T-cell (primary cell): ENCODE measurements at regions not wholly inside any gene's neighbourhood (a gene's known extent, or its start where the extent isn't known, plus 50 kb on each side); places are given as distances from the start of the nearest gene placed in this dataset.

Source experiments
- ATAC-seq, 4 experiments: fragments of 200-7000 bp in 3 of 4; fragments of 150-1000 bp in 1 of 4; cut with Tn5 transposase; replicated peaks in 1 of 4; 1 replicate in 3 of 4; 2 replicates in 1 of 4; pipeline ENCODE4 v1.10.0; 2021; ENCODE audit warnings: moderate library complexity in 3 of 4, mild to moderate bottlenecking in 2 of 4, moderate number of reproducible peaks in 1 of 4
- CTCF ChIA-PET, 2 donors: fragments of 300-600 bp; sonication (Branson Sonifier 250); formaldehyde crosslinking; loops; one replicate each; lab custom pipeline; 2022; ENCODE audit warnings: antibody characterized with exemption in 2 of 2; lab: Charles Lee
- POLR2A ChIA-PET, 2 donors: fragments of 300-600 bp; sonication (Branson Sonifier 250); formaldehyde crosslinking; loops; one replicate each; lab custom pipeline; 2022; ENCODE audit warnings: antibody characterized with exemption in 2 of 2; lab: Charles Lee
- DNase-seq, 35 experiments: peaks; one replicate each; pipeline versions ENCODE4 v3.0.0 to v3.0.0-alpha.2; 2013 to 2023
- H3K27ac ChIP-seq: one replicate; pipeline ENCODE4 v1.5.1; 2013; ENCODE audit warnings: low read length
- H3K27me3 ChIP-seq, 2 experiments: replicated peaks in 1 of 2; 1 replicate in 1 of 2; 2 replicates in 1 of 2; pipeline versions ENCODE4 v1.6.1 to v1.7.0; 2013; ENCODE audit warnings: low read length in 1 of 2, mixed read lengths in 1 of 2; ENCODE audit not compliant: control insufficient read depth in 2 of 2, insufficient read depth in 2 of 2; ENCODE audit errors: extremely low read depth in 1 of 2
- H3K36me3 ChIP-seq, 2 donors: 1 replicate in 1 of 2; 2 replicates in 1 of 2; pipeline versions ENCODE4 v1.6.1 to v1.7.0; 2013; ENCODE audit warnings: low read length in 1 of 2; ENCODE audit not compliant: control insufficient read depth in 2 of 2, insufficient read depth in 1 of 2; ENCODE audit errors: extremely low read depth in 1 of 2
- H3K4me1 ChIP-seq, 2 experiments: 1 replicate in 1 of 2; 2 replicates in 1 of 2; pipeline versions ENCODE4 v1.6.1 to v1.7.0; 2013; ENCODE audit warnings: low read length in 2 of 2, mixed read lengths in 1 of 2; ENCODE audit not compliant: insufficient read depth in 2 of 2, control insufficient read depth in 1 of 2; ENCODE audit errors: extremely low read depth in 1 of 2
- H3K4me3 ChIP-seq, 2 donors: 1 replicate in 1 of 2; 2 replicates in 1 of 2; pipeline versions ENCODE4 v1.5.1 to v1.7.0; 2013; ENCODE audit warnings: mild to moderate bottlenecking in 2 of 2, low read length in 1 of 2, moderate library complexity in 1 of 2; ENCODE audit not compliant: control insufficient read depth in 1 of 2; ENCODE audit errors: extremely low read depth in 1 of 2
- H3K9me3 ChIP-seq: 2 replicates; pipeline ENCODE4 v1.7.0; 2013
- H3K27ac Mint-ChIP-seq, 2 donors: one replicate each; pipeline ENCODE4 v1.8.0; 2020 to 2021; ENCODE audit warnings: mild to moderate bottlenecking in 2 of 2, mixed read lengths in 2 of 2
- H3K27me3 Mint-ChIP-seq, 2 donors: one replicate each; pipeline ENCODE4 v1.8.0; 2021 to 2022; ENCODE audit warnings: mixed read lengths in 2 of 2
- H3K36me3 Mint-ChIP-seq: one replicate; pipeline ENCODE4 v1.8.0; 2021; ENCODE audit warnings: mixed read lengths
- H3K4me1 Mint-ChIP-seq, 3 donors: one replicate each; pipeline ENCODE4 v1.8.0; 2020 to 2022; ENCODE audit warnings: mixed read lengths in 3 of 3, mild to moderate bottlenecking in 1 of 3
- H3K4me3 Mint-ChIP-seq, 3 donors: one replicate each; pipeline ENCODE4 v1.8.0; 2020 to 2022; ENCODE audit warnings: mild to moderate bottlenecking in 3 of 3, mixed read lengths in 3 of 3, moderate library complexity in 3 of 3
- H3K9me3 Mint-ChIP-seq, 3 donors: one replicate each; pipeline ENCODE4 v1.8.0; 2020 to 2022; ENCODE audit warnings: mixed read lengths in 3 of 3
- WGBS: methylation state at CpG from one replicate; pipeline ENCODE4 v1.1.5; 2013; ENCODE audit warnings: missing lambda C conversion rate; ENCODE audit not compliant: insufficient coverage; 5-methylcytosine and 5-hydroxymethylcytosine counted together

- Mint-ChIP-seq H3K27me3 (no peaks in the 10 kb centered on the region), H3K4me1 (no peaks in the 10 kb centered on the region), H3K36me3 (no peaks in the 10 kb centered on the region), H3K4me3 (no peak overlapping the region), H3K9me3 (peaks cover 0 to 3% (median 3%) of the 10 kb centered on the region in 3 donors), H3K27ac (no peak overlapping the region)
- H3K9me3 ChIP-seq = no peaks in the 10 kb centered on the region
- no peaks in the 10 kb centered on the region for H3K36me3 ChIP-seq
- no peak for DNase-seq
- CTCF ChIA-PET = no interaction called here
- H3K27me3 ChIP-seq = no peaks in the 10 kb centered on the region
- no peak overlapping the region for H3K27ac ChIP-seq
- no peaks in the 10 kb centered on the region for H3K4me1 ChIP-seq
- H3K4me3 ChIP-seq = no peak overlapping the region
- POLR2A ChIA-PET = no interaction called here
- no CpG with 5 or more reads among the region's 3 CpGs for WGBS
- ATAC-seq = no peak
Observed at GRCh38 chr6:104183816-104184435, 675.8 kb downstream of the HACE1 start.

GRCh38 chr6:104182811-104183210 lies 676.9 kb downstream of the HACE1 start:
- no peak for ATAC-seq
- CTCF ChIA-PET = no interaction called here

GRCh38 chr6:104173668-104174067 lies 686.1 kb downstream of the HACE1 start:
- Mint-ChIP-seq H3K4me3 (no peak overlapping the region), H3K27me3 (no peaks in the 10 kb centered on the region), H3K4me1 (no peaks in the 10 kb centered on the region), H3K9me3 (no peaks in the 10 kb centered on the region), H3K27ac (no peak overlapping the region), H3K36me3 (no peaks in the 10 kb centered on the region)
- CTCF ChIA-PET = no interaction called here
- Histone ChIP-seq H3K27me3 (no peaks in the 10 kb centered on the region), H3K4me1 (no peaks in the 10 kb centered on the region), H3K4me3 (no peak overlapping the region), H3K9me3 (no peaks in the 10 kb centered on the region), H3K36me3 (no peaks in the 10 kb centered on the region), H3K27ac (no peak overlapping the region)
- no peak for DNase-seq
- WGBS = no CpG with 5 or more reads among the region's 1 CpG
- POLR2A ChIA-PET = no interaction called here
- no peak for ATAC-seq

More at GRCh38 chr6:104182811-104183210, 676.9 kb downstream of the HACE1 start:
- Mint-ChIP-seq H3K27ac (no peak overlapping the region), H3K4me3 (no peak overlapping the region), H3K27me3 (no peaks in the 10 kb centered on the region), H3K36me3 (no peaks in the 10 kb centered on the region), H3K4me1 (no peaks in the 10 kb centered on the region), H3K9me3 (peaks cover 0 to 3% (median 0%) of the 10 kb centered on the region in 3 donors)
- POLR2A ChIA-PET = no interaction called here
- Histone ChIP-seq H3K27me3 (no peaks in the 10 kb centered on the region), H3K4me1 (no peaks in the 10 kb centered on the region), H3K9me3 (no peaks in the 10 kb centered on the region), H3K4me3 (no peak overlapping the region), H3K36me3 (no peaks in the 10 kb centered on the region), H3K27ac (no peak overlapping the region)
- no peak for DNase-seq
- WGBS = 88% methylated on average over 2 of the region's 2 CpGs

DNA sequence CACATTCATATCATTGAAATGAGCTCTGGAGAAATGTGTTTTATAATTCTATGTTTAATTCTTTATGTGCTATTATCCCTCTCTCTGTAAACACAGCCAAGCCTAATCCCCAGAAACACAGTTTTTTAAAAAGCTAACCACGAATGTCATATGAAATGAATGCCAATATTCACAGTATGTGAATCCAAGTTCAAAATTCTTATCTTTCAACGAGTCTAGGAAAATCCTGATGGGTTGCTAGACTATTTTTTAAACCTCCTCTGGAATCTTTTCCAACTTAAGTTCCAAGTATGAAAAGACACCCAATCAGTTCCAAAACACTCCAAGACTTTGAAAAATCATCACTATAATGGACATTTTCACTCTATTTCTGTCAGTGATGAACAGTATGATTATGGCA lies 689.3 kb downstream of the HACE1 start:
- Mint-ChIP-seq H3K4me3 (no peak overlapping the region), H3K27me3 (no peaks in the 10 kb centered on the region), H3K4me1 (no peaks in the 10 kb centered on the region), H3K9me3 (peaks cover 7 to 9% (median 9%) of the 10 kb centered on the region in 3 donors), H3K36me3 (no peaks in the 10 kb centered on the region), H3K27ac (no peak overlapping the region)
- Histone ChIP-seq H3K9me3 (no peaks in the 10 kb centered on the region), H3K4me3 (no peak overlapping the region), H3K36me3 (no peaks in the 10 kb centered on the region), H3K27ac (no peak overlapping the region), H3K4me1 (no peaks in the 10 kb centered on the region), H3K27me3 (no peaks in the 10 kb centered on the region)
- ChIA-PET CTCF (no interaction called here), POLR2A (no interaction called here)
- DNase-seq = no peak
- no CpG with 5 or more reads among the region's 2 CpGs for WGBS
- no peak for ATAC-seq

DNA sequence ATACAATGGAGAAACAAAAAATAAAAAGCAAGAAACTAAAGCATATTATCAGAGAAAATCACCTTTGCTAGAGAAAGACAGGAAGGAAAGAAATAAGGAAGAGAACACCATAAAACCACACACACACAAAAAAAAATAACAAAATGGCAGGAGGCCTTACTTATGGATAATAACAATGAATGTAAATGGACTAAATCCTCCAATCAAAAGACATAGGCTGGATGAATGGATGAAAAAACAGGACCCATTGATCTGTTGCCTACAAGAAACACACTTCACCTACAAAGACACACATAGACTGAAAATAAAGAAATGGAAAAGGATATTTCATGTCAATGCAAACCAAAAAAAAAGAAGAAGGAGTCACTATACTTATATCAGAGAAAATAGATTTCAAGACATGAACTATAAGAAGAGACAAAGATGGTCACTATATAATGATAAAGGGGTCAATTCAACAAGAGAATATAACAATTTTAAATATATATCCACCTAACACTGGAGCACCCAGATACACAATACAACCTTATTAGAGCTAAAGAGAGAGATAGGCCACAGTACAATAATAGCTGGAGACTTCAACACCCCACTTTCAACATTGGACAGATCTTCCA lies 693.6 kb downstream of the HACE1 start:
- no peaks in the 10 kb centered on the region for H3K9me3 ChIP-seq
- H3K27ac Mint-ChIP-seq = no peak overlapping the region
- H3K27ac ChIP-seq = no peak overlapping the region
- no peaks in the 10 kb centered on the region for H3K4me1 ChIP-seq
- no peak for ATAC-seq
- CTCF ChIA-PET = no interaction called here
- POLR2A ChIA-PET = no interaction called here
- H3K36me3 Mint-ChIP-seq = no peaks in the 10 kb centered on the region
- no peak overlapping the region for H3K4me3 ChIP-seq
- H3K36me3 ChIP-seq = no peaks in the 10 kb centered on the region
- no peaks in the 10 kb centered on the region for H3K4me1 Mint-ChIP-seq
- DNase-seq = no peak
- H3K27me3 ChIP-seq = no peaks in the 10 kb centered on the region
- no peak overlapping the region for H3K4me3 Mint-ChIP-seq
- H3K9me3 Mint-ChIP-seq = peaks cover 7 to 19% (median 10%) of the 10 kb centered on the region in 3 donors
- H3K27me3 Mint-ChIP-seq = no peaks in the 10 kb centered on the region

GRCh38 chr6:104162036-104162669 lies 697.6 kb downstream of the HACE1 start:
- 90% methylated on average over 5 of the region's 5 CpGs for WGBS
- Mint-ChIP-seq H3K36me3 (no peaks in the 10 kb centered on the region), H3K4me3 (no peak overlapping the region), H3K9me3 (peaks cover 7 to 19% (median 10%) of the 10 kb centered on the region in 3 donors), H3K4me1 (no peaks in the 10 kb centered on the region), H3K27me3 (no peaks in the 10 kb centered on the region), H3K27ac (no peak overlapping the region)
- no peaks in the 10 kb centered on the region for H3K9me3 ChIP-seq
- no peaks in the 10 kb centered on the region for H3K4me1 ChIP-seq
- no peak overlapping the region for H3K27ac ChIP-seq
- no peaks in the 10 kb centered on the region for H3K36me3 ChIP-seq
- CTCF ChIA-PET = no interaction called here
- no peak overlapping the region for H3K4me3 ChIP-seq
- POLR2A ChIA-PET = no interaction called here
- ATAC-seq = no peak
- no peaks in the 10 kb centered on the region for H3K27me3 ChIP-seq
- no peak for DNase-seq
